HepG2 (cell line): ENCODE measurements at regions not wholly inside any gene's neighbourhood (a gene's known extent, or its start where the extent isn't known, plus 50 kb on each side); places are given as distances from the start of the nearest gene placed in this dataset.

Experiments used
- ATAC-seq: fragments of 200-7000 bp; cut with Tn5 transposase; 3 replicates; pipeline ENCODE4 v1.9.1; 2020; ENCODE audit warnings: mild to moderate bottlenecking, moderate library complexity
- BruUV-seq: library from RNA; stranded (reverse); fragments of 400-500 nt; replicated peaks from 2 replicates; lab custom pipeline; 2021; lab: Mats Ljungman, UMichigan
- CTCF ChIA-PET: fragments of 300-600 bp; formaldehyde crosslinking; extraction: SDS; loops from one replicate; lab custom pipeline; 2021; ENCODE audit warnings: low total read pairs, inconsistent platforms, low intra/inter-chr PET ratio; lab: Yijun Ruan, JAX
- POLR2A ChIA-PET: fragments of 350-600 bp; sonication (Branson Sonifier 250); formaldehyde crosslinking; loops from one replicate; lab custom pipeline; 2020; ENCODE audit warnings: antibody characterized with exemption, inconsistent platforms; lab: Yijun Ruan, JAX
- DNase-seq: peaks from one replicate; pipeline ENCODE4 v3.0.0-alpha.2; 2015; ENCODE audit warnings: low spot score
- FAIRE-seq: peaks from 3 replicates; lab custom pipeline; 2011; peaks lifted over from hg19 to GRCh38; lab: Jason Lieb, UNC
- H2AFZ ChIP-seq: one replicate; pipeline ENCODE4 v1.6.1; 2011; ENCODE audit warnings: low read length, inconsistent platforms
- H3K27ac ChIP-seq: fragments of 300-600 bp; 3 replicates; pipeline ENCODE4 v1.8.0; 2011; ENCODE audit warnings: mixed run types, mild to moderate bottlenecking, mixed read lengths, low read length, inconsistent platforms; ENCODE audit not compliant: insufficient read depth; ENCODE audit errors: extremely low read length
- H3K27me3 ChIP-seq, 2 experiments: fragments of 200-600 bp in 1 of 2; 2 replicates in 1 of 2; 3 replicates in 1 of 2; pipeline versions ENCODE4 v1.6.0 to v1.8.0; 2011; ENCODE audit warnings: low read length in 2 of 2, mild to moderate bottlenecking in 2 of 2, moderate library complexity in 2 of 2, inconsistent platforms in 1 of 2; ENCODE audit not compliant: insufficient read depth in 2 of 2, control insufficient read depth in 1 of 2
- H3K36me3 ChIP-seq, 2 experiments: fragments of 200-600 bp in 1 of 2; replicated peaks in 1 of 2; 2 replicates in 1 of 2; 3 replicates in 1 of 2; pipeline versions ENCODE4 v1.5.1 to v1.8.0; 2011; ENCODE audit warnings: low read length in 2 of 2, inconsistent platforms in 1 of 2; ENCODE audit not compliant: insufficient read depth in 2 of 2, control insufficient read depth in 1 of 2
- H3K4me1 ChIP-seq: 2 replicates; pipeline ENCODE4 v1.5.1; 2012; ENCODE audit warnings: low read length, inconsistent platforms; ENCODE audit not compliant: insufficient read depth
- H3K4me2 ChIP-seq: 2 replicates; pipeline ENCODE4 v1.6.0; 2011; ENCODE audit warnings: low read depth, low read length, inconsistent platforms
- H3K4me3 ChIP-seq, 3 experiments: fragments of 200-600 bp in 1 of 3; sonication (generic), shearing (Covaris generic) in 1 of 3; replicated peaks in 1 of 3; 2 replicates each; pipeline ENCODE4 v1.5.1; 2011 to 2016; ENCODE audit warnings: low read length in 3 of 3, inconsistent platforms in 2 of 3, low read depth in 2 of 3, mild to moderate bottlenecking in 2 of 3, control low read depth in 1 of 3, mixed read lengths in 1 of 3; ENCODE audit not compliant: insufficient read depth in 1 of 3
- H3K79me2 ChIP-seq: one replicate; pipeline ENCODE4 v1.6.1; 2011; ENCODE audit warnings: low read length, inconsistent platforms; ENCODE audit not compliant: insufficient read depth
- H3K9ac ChIP-seq: 2 replicates; pipeline ENCODE4 v1.6.0; 2011; ENCODE audit warnings: mild to moderate bottlenecking, low read depth, low read length, inconsistent platforms; ENCODE audit not compliant: insufficient read depth
- H3K9me3 ChIP-seq: 2 replicates; pipeline ENCODE4 v1.5.1; 2012; ENCODE audit warnings: mild to moderate bottlenecking, low read length
- H4K20me1 ChIP-seq: 2 replicates; pipeline ENCODE4 v1.6.0; 2011; ENCODE audit warnings: inconsistent platforms, mild to moderate bottlenecking, low read length, moderate library complexity; ENCODE audit not compliant: insufficient read depth
- CBX5 ChIP-seq: sonication (generic); formaldehyde crosslinking; IDR thresholded peaks from 2 replicates; pipeline ENCODE4 v1.4.0; 2020; ENCODE audit warnings: missing genetic modification reagents, borderline replicate concordance
- KLF6 ChIP-seq: IDR thresholded peaks from 2 replicates; pipeline ENCODE4 v1.8.0; 2016; ENCODE audit warnings: missing biosample characterization, missing genetic modification reagents
- RXRA ChIP-seq: sonication (generic); formaldehyde crosslinking; IDR thresholded peaks from 2 replicates; pipeline ENCODE4 v1.5.1; 2020; ENCODE audit warnings: missing genetic modification reagents
- SALL2 ChIP-seq: sonication (generic); formaldehyde crosslinking; IDR thresholded peaks from 2 replicates; pipeline ENCODE4 v1.8.1; 2023; ENCODE audit warnings: mild to moderate bottlenecking, missing genetic modification reagents, inconsistent platforms
- TFE3 ChIP-seq: IDR thresholded peaks from 2 replicates; pipeline ENCODE4 v1.6.1; 2016
- TIGD3 ChIP-seq: sonication (generic); formaldehyde crosslinking; IDR thresholded peaks from 2 replicates; pipeline ENCODE4 v1.5.1; 2020; ENCODE audit warnings: mild to moderate bottlenecking, missing genetic modification reagents, borderline replicate concordance
- ZKSCAN5 ChIP-seq: sonication (generic); formaldehyde crosslinking; IDR thresholded peaks from 2 replicates; pipeline ENCODE4 v1.5.1; 2020; ENCODE audit warnings: mild to moderate bottlenecking, missing genetic modification reagents
- ZNF225 ChIP-seq: sonication (generic); formaldehyde crosslinking; IDR thresholded peaks from 2 replicates; pipeline ENCODE4 v1.4.0; 2020; ENCODE audit warnings: mild to moderate bottlenecking, missing genetic modification reagents
- ZNF263 ChIP-seq: sonication (generic); formaldehyde crosslinking; IDR thresholded peaks from 2 replicates; pipeline ENCODE4 v1.4.0; 2020; ENCODE audit warnings: missing genetic modification reagents
- ZNF326 ChIP-seq: sonication (generic); formaldehyde crosslinking; IDR thresholded peaks from 2 replicates; pipeline ENCODE4 v1.4.0; 2020; ENCODE audit warnings: missing genetic modification reagents, borderline replicate concordance
- ZNF501 ChIP-seq: sonication (generic); formaldehyde crosslinking; IDR thresholded peaks from 2 replicates; pipeline ENCODE4 v1.5.1; 2020; ENCODE audit warnings: mild to moderate bottlenecking, moderate library complexity, missing genetic modification reagents
- ZNF605 ChIP-seq: sonication (generic); formaldehyde crosslinking; IDR thresholded peaks from 2 replicates; pipeline ENCODE4 v1.8.0; 2022; ENCODE audit warnings: mild to moderate bottlenecking, missing genetic modification reagents
- WGBS: methylation state at CpG from one replicate; pipeline ENCODE4 v1.1.6; 2017; ENCODE audit warnings: low lambda C conversion rate; 5-methylcytosine and 5-hydroxymethylcytosine counted together
- in situ Hi-C: cut with HindIII; loops from 2 replicates; pipeline ENCODE4 v1.10.0; 2017; ENCODE audit warnings: low pct_unique_long_range_greater_than_20kb; ENCODE audit not compliant: extremely low pct_ligation_motif_present
- intact Hi-C: fragments of 100-400 bp; cut with micrococcal nuclease; formaldehyde crosslinking; loops from one replicate; pipeline ENCODE4 v1.10.0; 2022; ENCODE audit not compliant: unreplicated experiment

GRCh38 chr14:84749191-84749955 is 780.6 kb upstream of the FLRT2 start:
- Histone ChIP-seq H3K4me3 (no peak overlapping the region), H3K9me3 (peaks cover 73% of the 10 kb centered on the region), H3K4me2 (no peak overlapping the region), H3K79me2 (no peaks in the 10 kb centered on the region), H3K27ac (no peak overlapping the region), H3K36me3 (no peaks in the 10 kb centered on the region), H2AFZ (no peak overlapping the region), H3K27me3 (no peaks in the 10 kb centered on the region), H3K4me1 (no peaks in the 10 kb centered on the region), H4K20me1 (no peaks in the 10 kb centered on the region)
- 12% methylated on average over 6 of the region's 6 CpGs for WGBS
- POLR2A ChIA-PET: no interaction called here
- CTCF ChIA-PET: no interaction called here
- intact Hi-C loops: no loop called here
- no TSS peak for BruUV-seq
- ATAC-seq (no peak), DNase-seq (no peak)
- in situ Hi-C loops: no loop called here
- TF ChIP-seq ZNF501 (CRISPR knock-in tag): no peak
- TF ChIP-seq RXRA (CRISPR knock-in tag): no peak
- no peak for TF ChIP-seq ZNF225 (CRISPR knock-in tag)
- TF ChIP-seq ZNF605: no peak
- no peak for TF ChIP-seq TIGD3 (CRISPR knock-in tag)
- TF ChIP-seq KLF6: no peak
- TF ChIP-seq ZNF263 (CRISPR knock-in tag): no peak
- no peak for TF ChIP-seq TFE3
- TF ChIP-seq CBX5 (CRISPR knock-in tag): no peak
- TF ChIP-seq ZNF326 (CRISPR knock-in tag): no peak
- TF ChIP-seq SALL2 (CRISPR knock-in tag): no peak
- no peak for TF ChIP-seq ZKSCAN5 (CRISPR knock-in tag)
- TF ChIP-seq, all 625 proteins: peak for 0
- no peak for FAIRE-seq
- no peak overlapping the region for H3K9ac ChIP-seq
